Left colon (tissue), 2 donors: ENCODE measurements at regions not wholly inside any gene's neighbourhood (a gene's known extent, or its start where the extent isn't known, plus 50 kb on each side); places are given as distances from the start of the nearest gene placed in this dataset.
"Not testable (repeated sequence)": the region's sequence is repeated elsewhere in the genome, so short reads cannot be mapped to it uniquely, and the experiment has no call there.

ENCODE experiments used
- ATAC-seq: fragments of 200-7000 bp; cut with Tn5 transposase; one replicate; pipeline ENCODE4 v1.9.1; 2020; ENCODE audit warnings: mild to moderate bottlenecking, moderate library complexity
- DNase-seq, 2 donors: peaks; one replicate each; pipeline ENCODE4 v3.0.0-alpha.2; 2020
- intact Hi-C, 2 donors: fragments of 100-400 bp; cut with DNase I in 1 of 2; cut with micrococcal nuclease in 1 of 2; formaldehyde crosslinking; loops; one replicate each; pipeline versions ENCODE4 v1.11.2 to v1.14.0; 2022; cut with DNase I, micrococcal nuclease
- donor health status: DM: no; HTN: no; CAD: no.
- donor health status: DM: yes; HTN: yes; CAD: no.

DNA sequence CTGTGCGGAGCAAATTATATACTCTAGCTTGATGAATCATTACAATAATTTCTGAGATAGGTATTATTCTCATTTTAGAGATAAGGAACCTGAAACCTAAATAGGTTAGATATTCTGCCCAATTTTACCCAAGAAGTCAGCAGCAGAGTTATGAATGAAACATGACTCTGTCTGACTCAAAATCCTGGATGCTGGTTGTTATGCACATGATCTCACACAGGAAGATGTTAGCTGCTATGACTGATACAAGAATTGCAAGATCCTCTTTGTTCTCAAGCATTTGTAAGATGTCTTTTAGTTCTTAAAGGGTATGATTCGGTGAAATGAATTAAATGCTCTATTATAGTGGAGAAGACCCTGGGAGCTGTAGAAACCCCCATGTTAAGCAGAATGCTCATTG lies 447.8 kb downstream of the KIF2B start:
- ATAC-seq, result no peak

DNA sequence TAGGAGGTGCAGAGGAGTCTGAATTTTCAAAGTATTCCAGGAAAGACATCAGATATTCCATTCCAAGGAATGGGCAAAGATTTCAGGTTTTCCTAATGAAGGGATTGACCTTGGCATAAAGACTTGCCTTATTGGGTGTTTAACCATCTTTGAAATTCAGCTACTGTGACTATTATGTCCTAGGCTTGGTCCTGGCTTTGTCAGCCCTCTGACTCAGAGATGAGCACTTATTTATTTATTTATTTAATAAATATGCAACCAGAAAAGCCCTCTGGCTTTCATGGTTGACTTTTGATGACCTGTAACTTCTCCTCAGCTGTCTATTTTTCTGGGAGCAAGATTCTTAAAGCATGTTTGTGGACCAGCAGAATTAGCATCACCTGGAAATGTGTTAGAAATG lies 455.1 kb downstream of the KIF2B start:
- ATAC-seq (no peak), DNase-seq (no peak)
- intact Hi-C loops, result no loop called here

More for the DNA sequence above, 447.8 kb downstream of the KIF2B start:
- no peak for DNase-seq
- intact Hi-C loops, result no loop called here

DNA sequence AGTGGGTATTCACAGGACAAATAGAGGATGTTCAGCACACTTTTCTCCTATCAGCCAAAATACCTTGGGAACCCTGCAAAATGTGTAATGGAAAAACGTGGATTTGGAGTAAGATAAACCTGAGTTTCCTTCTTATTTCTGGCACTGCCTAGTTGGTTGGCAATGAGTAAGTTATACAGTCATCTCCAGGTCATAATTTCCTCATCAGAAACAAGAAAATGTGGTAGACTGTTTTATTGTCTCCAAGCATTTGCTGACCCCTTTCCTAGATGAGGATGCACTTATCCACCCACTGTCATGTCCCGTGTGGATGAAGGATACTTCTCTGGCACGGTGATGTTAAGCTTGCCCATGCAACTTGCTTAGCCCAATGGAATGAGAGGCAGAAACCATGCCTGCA lies 458.0 kb downstream of the KIF2B start:
- intact Hi-C loops, result no loop called here
- no peak for ATAC-seq
- DNase-seq, result no peak

DNA sequence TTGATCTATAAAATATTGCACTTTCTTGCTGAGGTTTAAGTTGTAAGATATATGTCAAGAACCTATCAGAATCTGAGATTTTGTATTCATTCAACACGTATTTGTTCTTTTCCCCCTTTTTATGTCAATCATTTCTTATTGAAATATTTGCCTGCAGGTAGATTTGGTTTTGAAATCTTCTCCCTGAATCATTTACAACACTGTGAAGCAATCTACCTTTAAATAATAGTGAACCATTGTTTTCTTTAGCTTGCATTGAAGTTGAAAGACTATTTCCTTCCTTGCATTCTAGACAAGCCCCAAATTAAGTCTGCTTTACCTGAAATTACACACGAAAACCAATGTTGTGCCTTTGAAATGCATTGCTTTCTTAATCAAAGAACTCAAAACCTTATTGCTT lies 460.2 kb downstream of the KIF2B start:
- intact Hi-C loops, result no loop called here
- ATAC-seq, result no peak
- DNase-seq, result no peak

DNA sequence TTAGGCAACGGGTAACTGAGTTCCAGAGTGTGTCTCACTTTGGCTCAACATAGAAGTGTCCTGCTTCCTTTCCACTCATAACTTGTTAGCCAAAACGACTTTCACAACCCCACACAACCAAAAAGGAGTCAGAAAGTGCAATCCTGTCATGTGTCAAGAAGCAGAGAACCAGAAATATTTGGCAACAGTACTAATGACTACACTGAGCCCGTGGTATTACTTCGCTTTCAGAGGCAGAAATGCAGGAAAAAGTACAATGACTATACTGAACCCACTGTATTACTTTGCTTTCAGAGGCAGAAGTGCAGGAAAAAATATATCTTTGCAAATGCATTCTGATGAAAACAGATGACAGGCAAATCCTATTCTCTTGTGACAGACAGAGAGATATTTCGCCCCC lies 484.6 kb downstream of the KIF2B start:
- DNase-seq, result no peak
- intact Hi-C loops, result no loop called here
- no peak for ATAC-seq

DNA sequence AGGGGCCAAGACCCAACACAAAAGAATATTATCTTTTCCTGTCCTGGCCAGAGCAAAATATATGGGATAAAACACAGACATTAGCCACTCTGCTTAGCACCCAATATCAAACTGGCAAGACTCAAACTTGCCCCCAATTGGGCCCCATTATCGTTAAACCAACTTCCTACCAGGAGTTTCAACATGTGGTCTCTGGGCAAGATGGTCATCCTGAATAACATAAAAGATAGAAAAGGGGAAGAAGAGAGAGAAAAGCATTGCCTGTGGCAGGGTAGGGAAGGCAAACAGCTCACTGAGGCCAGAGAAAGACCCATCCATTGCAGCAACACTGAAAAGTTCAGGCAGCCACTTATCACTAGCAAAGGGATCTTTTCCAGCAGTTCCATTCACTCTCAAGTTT lies 502.1 kb downstream of the KIF2B start:
- ATAC-seq (no peak), DNase-seq (no peak)
- intact Hi-C loops, result no loop called here

DNA sequence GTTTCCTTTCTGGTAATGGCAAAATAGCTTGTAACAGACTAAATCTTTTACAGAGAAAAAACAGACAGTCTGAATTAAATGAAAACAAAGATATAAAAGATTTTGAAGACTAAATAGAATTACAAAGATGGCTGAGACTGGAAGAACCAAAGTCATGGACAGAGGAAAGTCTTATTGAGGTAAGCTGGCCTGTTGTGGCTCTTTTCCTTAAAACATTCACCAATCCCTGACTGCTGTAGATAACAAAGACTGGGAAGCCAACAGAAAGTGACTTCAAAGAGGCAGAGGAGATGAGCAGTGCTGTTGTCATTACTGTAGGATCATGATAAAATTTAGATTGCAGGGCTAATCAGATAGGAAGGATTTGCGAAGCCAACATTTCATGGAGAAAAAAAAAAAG lies 517.0 kb downstream of the KIF2B start:
- ATAC-seq (no peak), DNase-seq (no peak)
- intact Hi-C loops, result no loop called here

DNA sequence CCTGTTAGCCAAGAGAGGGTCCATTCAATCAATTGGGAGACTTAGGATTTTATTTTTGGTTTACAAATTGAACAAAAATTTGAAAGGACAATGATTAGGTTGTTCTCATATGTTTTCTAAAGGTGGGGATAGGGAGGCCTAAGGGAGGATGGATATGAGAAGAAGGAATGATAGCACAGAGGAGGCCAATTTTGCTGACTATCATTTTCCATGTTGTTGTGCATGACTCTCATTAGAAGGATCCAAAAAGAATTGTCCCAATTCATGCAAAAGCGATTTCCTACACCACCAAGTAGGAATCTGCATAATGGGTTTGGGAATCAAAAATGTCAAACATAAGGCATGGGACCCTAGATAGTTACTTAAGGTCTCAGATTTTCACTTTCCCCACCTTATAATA lies 524.8 kb downstream of the KIF2B start:
- ATAC-seq, result no peak
- DNase-seq, result no peak
- intact Hi-C loops, result no loop called here

DNA sequence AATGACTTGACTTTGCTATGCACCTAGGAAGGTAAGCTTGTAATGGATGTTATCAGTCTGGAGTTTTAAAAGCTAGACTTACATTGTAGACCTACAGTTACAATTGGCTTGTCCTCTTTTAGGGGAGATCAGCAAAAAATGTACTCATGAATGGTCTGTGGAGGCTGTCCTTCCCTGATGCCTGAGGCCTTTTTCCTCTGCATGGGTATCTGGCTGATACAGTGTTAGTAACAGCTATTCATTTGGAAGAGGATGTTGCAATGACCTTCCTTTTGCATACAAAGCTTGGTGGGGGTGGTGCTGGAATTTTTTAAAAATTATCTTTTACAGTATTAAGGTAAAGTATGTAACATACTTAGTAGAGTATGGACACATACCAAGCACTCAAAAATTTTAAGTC lies 525.5 kb downstream of the KIF2B start:
- ATAC-seq (no peak), DNase-seq (no peak)
- intact Hi-C loops, result no loop called here

DNA sequence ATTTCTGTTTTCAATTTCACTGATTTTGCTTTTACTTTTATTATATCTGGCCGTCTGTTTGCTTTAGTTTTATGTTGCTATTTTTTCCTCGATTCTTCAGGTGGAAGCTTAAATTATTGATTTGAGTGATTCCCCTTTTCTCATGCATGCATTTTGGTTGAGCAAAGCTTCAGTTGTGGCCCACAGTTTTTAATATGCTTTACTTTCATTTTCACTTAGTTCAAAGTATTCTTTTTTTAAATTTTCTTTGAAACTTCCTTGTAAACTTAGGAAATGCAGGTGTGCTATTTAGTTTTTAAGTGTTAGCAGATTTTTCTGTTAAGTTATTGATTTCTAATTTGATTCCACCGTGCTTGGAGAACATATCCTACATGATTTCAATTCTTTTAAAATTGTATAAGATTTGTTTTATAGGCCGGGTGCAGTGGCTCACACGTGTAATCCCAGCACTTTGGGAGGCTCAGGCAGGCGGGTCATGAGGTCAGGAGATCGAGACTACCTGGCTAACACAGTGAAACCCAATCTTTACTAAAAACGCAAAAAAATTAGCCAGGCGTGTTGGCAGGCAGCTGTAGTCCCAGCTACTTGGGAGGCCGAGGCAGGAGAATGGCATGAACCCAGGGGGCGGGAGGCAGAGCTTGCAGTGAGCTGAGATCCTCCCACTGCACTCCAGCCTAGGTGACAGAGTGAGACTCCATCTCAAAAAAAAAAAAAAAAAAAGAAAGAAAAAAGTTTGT lies 531.2 kb downstream of the KIF2B start:
- no peak for DNase-seq
- intact Hi-C loops, result no loop called here
- ATAC-seq, result no peak

DNA sequence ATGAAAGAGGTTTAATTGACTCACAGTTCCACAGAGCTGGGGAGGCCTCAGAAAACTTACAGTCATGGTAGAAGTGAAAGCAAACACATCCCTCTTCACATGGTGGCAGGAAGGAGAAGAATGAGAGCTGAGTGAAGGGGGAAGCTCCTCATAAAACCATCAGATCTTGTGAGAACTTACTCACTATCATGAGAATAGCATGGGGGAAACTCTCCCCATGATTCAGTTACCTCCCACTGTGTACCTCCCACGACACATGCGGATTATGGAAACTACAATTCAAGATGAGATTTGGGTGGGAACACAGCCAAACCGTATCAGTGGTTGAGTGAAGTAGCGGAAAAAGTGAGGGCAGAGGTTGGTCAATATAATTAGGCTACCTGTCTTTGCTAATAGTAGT lies 538.3 kb downstream of the KIF2B start:
- intact Hi-C loops, DNase-seq, ATAC-seq: not testable (repeated sequence)

DNA sequence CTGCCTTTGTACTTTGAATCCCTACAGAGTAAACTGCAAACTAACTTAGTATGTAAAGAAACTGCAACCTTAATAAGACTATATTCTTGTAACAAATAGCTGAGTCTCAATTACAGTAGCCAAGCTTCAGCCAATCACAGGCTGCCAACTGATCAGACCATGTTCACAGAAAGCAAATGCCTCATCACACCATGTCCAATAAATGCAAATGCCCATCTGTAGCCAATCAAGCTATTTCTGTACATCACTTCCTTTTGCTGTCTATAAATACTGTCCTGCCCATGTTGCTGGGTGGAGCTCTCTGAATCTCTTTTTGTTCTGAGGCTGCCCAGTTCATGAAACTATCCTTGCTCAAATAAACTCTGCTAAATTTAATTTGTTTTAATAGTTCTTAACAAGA lies 531.7 kb upstream of the TOM1L1 start:
- ATAC-seq, result no peak
- intact Hi-C loops, result no loop called here
- DNase-seq, result no peak

DNA sequence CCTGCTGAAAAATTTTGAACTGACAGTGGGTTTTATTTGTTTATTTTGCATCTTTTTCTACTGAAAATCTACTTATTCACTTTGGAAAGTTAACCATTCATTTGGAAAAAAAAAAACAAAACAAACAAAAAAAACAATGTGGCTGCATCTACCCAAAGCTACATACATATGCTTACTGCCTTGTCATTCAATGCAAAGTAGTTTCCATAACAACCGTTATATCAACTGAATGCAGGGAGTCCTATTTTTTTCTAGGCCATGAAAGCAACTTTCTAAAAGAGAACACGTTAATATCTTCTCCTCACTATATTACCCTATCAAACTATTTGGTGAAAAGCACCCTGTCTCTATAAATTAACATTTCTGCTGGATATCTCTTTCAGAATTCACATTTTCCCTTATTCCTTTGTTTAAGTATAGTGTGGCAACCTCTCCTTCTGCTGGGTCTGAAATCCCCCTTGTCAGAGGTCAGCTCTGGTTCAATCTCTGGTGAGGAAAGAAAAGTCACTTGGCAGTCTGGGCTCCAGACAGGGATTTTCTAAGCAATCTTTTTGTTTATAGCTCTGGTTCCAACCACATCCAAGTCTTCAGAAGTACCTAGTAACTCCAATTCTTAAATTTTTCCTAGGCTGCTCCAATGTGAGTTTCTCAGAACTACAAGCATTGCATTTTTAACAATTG lies 528.4 kb upstream of the TOM1L1 start:
- intact Hi-C loops, result no loop called here
- no peak for ATAC-seq

DNA sequence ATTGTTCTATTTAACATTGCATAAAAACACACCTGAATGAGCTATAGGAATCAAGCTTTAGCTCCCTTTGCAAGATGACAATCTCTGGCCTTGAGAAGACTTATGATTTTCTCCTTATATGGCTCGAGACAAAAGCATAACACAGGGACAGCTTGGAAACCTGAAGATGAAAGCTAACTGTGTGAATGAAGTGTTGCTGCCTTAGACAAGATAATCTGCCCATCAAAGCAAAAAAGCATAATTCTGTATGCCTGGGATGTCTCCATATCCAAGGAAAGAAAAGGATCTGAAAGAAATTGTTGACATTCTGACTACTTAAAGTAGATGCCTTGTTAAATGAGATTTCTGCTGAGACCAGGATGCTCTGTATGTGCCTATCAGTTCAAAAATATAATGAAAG lies 526.7 kb upstream of the TOM1L1 start:
- intact Hi-C loops, result no loop called here
- ATAC-seq, result no peak
- DNase-seq, result no peak

More for the DNA sequence above, 528.4 kb upstream of the TOM1L1 start:
- no peak for DNase-seq

DNA sequence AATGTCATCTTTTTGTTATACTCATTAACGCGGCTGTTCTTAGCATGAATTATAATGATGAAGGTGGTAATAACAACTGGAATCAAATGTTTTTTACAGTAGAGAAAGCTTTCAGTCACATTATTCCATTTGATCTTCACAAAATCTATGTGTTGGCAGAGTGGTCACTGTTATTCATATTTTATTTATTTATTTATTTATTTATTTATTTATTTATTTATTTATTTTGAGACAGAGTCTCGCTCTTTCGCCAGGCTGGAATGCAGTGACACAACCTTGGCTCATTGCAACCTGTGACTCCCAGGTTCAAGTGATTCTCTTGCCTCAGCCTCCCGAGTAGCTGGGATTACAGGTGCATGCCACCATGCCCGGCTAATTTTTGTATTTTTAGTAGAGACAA lies 524.2 kb upstream of the TOM1L1 start:
- intact Hi-C loops, ATAC-seq, DNase-seq: not testable (repeated sequence)

DNA sequence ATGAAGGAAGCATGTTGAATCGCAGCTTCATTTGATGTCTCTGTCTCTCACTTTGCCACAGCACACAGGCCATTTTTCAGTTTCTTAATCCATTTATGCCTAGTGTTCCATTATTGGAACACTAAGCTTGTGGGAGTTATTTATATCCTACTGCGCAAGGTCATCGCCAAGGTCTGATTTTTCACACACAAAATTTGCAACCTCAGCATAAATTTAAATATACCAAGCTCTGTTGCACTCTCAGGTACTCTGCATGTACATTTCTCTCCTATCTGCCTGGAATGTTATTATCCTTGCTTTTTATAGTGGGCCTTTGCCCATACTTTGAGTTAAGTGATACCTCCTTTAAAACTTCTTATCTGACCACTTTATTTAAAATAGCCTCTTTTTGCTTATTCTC lies 519.2 kb upstream of the TOM1L1 start:
- intact Hi-C loops, result no loop called here
- ATAC-seq, result no peak

DNA sequence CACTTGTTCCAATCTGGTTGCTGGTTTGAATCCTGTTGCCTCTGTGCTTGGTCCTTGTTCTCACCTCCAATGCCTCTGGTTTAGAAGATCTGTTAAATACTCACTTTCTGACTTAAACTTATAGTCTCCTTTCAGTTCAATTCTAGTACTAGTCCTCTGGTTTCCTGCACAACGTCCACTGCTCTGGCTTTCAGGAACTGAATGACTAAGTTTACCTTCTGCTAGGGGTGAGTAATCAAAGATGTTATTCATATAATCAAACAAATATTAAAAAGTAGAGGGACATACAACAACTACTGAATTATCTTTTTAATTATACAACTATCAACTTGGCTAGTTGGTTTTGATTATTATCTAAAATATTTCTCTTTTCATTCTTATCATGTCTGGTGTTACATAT lies 496.4 kb upstream of the TOM1L1 start:
- intact Hi-C loops, result no loop called here
- DNase-seq (no peak), ATAC-seq (no peak)

More for the DNA sequence above, 519.2 kb upstream of the TOM1L1 start:
- no peak for DNase-seq

DNA sequence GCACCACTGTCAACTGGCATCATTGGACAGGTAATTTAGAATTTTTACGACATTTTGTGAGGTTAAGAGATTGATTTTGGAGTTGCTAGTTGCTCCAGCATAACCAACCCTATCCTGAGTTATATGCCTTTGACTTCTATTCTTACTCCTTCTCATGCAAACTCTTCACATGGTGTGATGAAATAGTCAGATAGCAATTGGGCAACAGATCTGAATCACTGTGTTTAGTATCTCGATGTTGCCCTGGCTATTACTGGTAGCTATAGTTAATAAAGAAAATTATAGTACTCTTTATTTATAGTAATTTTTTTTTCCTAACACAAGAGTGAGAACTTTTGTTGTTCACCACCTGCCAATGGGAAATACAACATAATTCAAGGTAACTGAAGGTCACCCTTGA lies 494.8 kb upstream of the TOM1L1 start:
- ATAC-seq (no peak), DNase-seq (no peak)
- intact Hi-C loops, result no loop called here

DNA sequence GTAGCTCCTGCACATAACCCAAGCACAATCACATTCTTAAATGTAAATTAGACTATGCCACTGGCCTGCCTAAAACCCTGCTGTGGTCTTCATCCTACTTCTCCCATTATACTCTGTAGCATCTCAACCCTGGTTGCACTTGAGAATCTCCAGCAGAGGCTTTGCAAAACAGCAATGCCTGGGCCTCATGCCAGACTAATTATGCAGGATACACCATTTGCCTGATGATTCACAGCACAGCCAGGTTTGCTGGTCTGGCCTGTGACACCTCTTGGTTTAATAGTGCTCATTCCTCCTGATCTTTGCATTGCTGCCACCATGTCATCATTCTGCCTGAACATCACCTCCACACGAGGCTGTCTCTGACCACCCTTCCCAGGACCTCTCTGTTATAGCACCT lies 491.9 kb upstream of the TOM1L1 start:
- intact Hi-C loops, result no loop called here
- no peak for ATAC-seq
- DNase-seq, result no peak

DNA sequence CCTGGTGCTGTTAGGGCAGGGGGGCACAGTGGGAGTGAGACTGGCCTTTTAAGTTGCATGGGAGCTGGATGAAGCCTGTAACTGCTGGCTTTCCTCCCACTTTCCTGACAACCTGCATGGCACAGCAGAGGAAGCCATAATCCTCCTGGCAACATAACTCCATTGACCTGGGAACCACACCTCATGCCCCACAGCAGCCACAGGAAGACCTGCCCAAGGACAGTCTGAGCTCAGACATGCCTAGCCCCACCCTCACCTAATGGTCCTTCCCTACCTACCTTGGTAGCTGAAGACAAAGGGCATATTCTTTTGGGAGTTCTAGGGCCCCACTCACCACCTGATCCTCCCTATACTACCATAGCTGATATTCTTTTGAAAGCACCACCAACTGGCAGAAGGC lies 482.2 kb upstream of the TOM1L1 start:
- intact Hi-C loops, result no loop called here
- ATAC-seq (no peak), DNase-seq (no peak)

DNA sequence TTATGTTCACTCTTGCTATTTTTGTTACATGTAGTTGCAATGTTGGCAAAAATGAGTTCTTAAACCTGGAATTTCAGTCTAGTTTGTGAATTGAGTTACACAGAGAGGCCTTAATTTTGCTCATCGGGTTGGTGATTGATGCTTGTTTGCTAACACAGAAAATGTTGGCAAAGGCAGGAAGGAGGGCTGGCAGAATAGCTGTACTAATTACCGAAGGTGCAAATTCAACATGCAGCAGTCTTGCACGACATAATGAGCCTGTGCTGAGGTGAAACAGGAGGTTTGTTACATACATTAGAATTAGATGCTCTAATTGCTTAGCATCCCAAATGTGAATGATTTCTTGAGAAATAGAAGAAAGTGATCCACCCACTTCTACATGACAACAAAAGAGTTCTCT lies 475.0 kb upstream of the TOM1L1 start:
- ATAC-seq (no peak), DNase-seq (no peak)
- intact Hi-C loops, result no loop called here
